ENCODE measurements at regions not wholly inside any gene's neighbourhood (a gene's known extent, or its start where the extent isn't known, plus 50 kb on each side); places are given as distances from the start of the nearest gene placed in this dataset.
"Not testable (repeated sequence)": the region's sequence is repeated elsewhere in the genome, so short reads cannot be mapped to it uniquely, and the experiment has no call there.

DNA sequence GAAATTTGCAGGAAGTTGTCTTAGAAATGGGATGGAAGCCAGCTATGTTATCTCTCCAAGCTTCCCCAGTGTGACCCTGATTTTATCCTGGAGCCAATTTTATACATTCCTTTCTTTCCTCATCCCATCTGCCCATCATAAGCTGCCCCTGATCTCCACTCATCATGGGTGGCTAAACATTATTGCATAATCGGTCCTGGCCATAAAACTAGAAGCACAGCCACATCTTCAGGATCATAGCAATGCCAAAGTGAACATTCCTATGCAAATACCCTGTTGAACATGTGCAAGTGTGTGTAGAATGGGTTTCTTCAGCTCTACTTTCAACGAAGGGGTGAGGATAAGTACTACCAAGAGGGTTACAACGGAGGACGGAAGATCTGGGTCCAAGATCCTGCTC lies 50.6 kb upstream of the COG2 start:
- DNase-seq (ENCODE audit: low read depth): no peak

DNA sequence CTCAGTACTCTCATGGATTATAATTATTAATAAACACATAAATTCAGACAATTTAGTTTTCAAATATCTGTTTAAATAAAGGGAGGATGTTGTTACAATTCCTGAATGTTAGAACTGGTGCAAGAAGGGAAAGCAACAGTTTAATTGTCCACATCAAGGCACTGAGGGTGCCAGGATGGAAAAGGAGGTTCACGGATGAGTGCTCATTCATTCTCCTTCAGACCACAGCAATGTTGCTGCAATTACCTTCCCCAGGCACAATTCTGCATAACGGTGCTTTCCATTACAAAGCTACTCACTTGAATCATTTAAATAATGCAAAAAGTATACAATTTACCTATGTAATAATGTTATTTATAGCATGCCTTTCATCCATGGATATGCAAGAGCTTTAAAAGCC lies 52.3 kb upstream of the COG2 start:
- no peak for DNase-seq (ENCODE audit: low read depth)

DNA sequence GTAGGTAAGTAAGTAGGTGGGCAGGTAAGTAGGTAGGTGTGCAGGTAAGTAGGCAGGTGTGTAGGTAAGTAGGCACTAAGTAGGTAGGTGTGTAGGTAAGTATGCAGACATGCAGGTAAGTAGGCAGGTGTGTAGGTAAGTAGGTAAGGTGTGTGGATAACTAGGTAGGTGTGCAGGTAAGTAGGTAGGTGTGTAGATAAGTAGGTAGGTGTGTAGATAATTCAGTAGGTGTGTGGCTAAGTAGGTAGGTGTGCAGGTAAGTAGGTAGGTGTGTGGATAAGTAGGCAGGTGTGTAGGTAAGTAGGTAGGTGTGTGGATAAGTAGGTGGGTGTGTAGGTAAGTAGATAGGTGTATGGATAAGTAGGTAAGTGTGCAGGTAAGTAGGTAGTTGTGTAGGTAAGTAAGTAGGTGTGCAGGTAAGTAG lies 53.9 kb upstream of the COG2 start:
- DNase-seq (ENCODE audit: low read depth): no peak

DNA sequence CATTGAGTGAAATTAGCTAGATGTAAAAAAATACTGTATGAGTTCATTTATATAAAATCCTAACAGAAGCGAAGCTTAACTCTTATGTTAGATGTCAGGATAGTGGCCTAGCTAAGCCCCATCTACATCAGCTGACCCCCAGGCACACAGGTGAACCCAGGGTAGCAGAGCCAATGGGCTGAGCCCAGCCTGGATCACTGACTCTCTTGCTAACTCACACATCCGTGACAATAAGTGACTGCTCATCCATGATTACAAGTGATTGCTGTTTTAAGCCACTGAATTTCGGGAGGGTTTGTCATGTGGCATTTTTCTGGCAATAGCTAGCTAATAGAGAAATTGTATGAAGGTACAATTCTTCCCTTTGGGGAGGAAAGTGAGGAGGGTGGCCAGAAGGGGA lies 55.2 kb upstream of the COG2 start:
- no peak for DNase-seq (ENCODE audit: low read depth)

DNA sequence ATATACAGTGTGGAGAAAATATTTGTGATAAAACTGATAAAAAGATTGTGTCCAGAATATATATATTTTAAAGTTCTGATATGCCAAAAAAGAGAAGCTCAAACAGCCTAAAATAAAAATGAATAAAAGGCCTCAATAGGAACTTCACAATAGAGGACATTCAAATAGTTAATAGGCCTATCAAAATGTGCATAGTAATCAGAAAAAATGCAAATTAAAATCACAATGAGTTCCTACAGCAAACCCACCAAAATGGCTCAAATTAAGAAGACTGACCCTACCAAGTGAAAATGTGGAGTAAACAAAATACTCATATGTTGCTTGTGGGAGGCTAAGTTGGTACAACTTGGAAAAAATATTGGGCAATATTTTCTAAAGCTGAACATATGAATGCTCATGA lies 57.6 kb upstream of the COG2 start:
- no peak for DNase-seq (ENCODE audit: low read depth)

DNA sequence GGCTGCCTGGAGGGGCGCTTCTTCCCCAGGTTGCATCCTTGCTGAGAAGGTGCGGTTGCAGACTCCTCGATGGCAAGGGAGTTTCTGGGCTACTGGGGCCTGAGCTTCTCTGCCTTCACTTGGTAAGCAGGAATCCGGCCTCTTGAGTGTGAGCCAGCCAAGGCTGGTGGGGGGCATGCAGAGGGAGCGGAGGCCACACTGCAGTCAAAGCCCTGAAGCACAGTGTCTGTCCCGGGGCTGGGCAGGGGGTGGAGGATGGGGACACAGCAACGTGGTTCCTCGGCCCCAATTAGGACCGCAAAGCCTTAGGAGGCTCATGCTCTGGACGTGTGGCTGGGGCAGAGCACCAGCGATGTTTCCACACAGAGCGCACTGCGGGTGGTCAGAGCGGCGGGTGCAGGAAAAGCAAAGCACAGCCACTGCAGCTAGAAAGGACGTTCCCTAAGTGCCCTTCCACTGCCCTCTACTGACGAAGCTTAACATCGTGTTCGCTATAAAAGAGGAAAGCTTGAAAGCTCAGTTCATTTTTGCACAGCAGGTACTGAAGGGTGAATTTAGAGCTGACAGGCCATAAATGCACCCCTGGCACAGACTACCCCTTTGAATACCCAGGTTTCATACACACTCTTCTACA lies 60.7 kb upstream of the COG2 start:
- no peak for DNase-seq (ENCODE audit: low read depth)

DNA sequence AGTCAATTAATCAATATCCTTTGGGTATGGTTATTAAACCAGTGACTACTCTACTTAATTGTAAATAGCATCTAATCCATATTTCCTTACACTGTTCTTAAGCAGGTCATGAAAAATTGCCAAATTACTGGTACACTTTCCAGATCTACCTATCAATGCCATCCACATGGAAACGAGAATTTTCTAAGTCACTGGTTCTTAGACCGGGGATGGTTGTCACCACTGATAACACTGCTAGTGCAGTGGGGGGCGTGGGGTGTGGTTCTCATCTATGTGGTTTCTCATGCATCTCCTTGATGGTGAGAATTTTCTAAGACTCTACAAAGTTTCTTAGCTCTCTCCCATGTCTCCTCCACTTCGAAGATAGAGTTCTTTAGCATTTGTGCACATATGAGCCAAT lies 63.7 kb upstream of the COG2 start:
- no peak for DNase-seq (ENCODE audit: low read depth)

DNA sequence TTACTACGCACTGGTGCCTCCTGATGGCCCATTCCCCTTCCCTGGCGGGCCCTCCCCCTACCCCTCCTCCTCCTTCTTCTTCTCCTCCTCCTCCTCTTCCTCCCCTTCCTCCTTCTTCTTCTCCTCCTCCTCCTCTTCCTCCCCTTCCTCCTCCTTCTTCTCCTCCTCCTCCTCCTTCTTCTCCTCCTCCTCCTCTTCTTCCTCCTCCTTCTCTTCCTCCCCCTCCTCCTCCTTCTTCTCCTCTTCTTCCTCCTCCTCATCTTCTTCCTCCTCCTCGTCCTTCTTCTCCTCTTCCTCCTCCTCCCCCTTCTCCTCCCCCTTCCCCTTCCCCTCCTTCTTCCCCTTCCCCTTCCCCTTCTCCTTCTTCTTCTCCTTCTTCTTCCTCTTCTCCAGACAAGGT lies 64.7 kb upstream of the COG2 start:
- DNase-seq (ENCODE audit: low read depth): no peak

DNA sequence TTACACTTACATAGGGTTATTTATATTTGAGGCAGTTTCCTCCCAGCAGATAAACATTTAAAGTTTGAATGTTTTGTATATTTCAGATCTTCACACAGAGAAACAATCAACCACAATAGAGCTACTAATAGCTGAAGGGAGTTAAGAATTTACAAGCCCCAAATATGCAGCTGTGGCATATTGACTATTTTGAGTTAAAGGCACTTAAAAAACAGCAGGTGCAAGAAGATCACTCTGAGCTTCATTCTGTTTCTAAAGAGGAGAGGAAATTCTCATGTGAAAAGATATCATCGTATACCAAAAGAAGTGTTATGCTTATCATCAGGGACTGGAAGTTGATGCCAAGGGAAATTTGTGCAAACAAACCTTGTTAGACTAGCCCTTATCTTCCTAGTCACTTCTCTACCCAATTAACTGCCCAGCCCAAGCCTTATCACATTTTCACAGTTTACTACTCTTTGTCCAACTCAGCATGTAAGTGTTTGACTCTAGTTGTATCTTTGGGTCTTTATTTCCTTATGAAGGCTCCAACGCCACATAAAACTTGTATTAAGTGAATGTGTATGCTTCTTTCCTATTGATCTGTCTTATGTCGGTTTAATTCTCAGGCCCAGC lies 66.3 kb upstream of the COG2 start:
- no peak for DNase-seq (ENCODE audit: low read depth)

DNA sequence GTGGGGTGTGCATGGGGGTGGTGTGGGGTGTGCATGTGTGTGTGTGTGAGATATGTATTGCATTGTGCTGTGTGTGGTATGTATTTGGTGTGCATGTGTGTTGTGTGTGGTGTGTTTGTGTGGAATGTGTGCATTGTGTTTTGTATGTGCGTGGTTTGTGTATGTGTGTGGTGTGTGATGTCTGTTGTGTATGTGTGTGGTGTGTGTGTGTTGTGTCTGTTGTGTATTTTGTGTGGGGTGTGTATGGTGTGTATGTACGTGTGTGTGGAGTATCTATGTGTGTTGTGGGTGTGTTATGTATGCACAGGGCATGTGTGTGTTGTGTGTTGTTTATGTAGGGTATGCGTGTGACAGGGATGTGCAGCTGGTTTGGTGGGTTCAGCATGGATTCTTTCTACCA lies 67.8 kb upstream of the COG2 start:
- DNase-seq (ENCODE audit: low read depth): no peak

DNA sequence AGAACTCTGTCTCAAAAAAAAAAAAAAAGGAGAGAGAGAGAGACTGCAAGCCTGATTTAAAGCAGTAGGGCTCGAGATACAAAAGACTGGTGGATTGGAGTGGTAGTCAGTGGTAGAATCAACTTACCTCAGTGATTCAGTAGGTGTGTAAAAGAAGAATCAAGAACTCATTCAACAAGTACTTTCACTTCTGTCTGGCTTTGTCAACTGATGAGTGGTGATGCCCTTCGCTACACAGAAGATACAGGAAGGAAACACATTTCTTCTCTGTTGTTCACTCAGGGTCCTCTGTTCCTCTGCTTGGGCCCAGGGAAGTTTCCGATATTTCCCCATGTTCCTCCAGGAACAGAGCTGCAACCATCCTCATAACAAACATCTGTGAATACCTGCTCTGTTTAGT lies 68.6 kb upstream of the COG2 start:
- no peak for DNase-seq (ENCODE audit: low read depth)

DNA sequence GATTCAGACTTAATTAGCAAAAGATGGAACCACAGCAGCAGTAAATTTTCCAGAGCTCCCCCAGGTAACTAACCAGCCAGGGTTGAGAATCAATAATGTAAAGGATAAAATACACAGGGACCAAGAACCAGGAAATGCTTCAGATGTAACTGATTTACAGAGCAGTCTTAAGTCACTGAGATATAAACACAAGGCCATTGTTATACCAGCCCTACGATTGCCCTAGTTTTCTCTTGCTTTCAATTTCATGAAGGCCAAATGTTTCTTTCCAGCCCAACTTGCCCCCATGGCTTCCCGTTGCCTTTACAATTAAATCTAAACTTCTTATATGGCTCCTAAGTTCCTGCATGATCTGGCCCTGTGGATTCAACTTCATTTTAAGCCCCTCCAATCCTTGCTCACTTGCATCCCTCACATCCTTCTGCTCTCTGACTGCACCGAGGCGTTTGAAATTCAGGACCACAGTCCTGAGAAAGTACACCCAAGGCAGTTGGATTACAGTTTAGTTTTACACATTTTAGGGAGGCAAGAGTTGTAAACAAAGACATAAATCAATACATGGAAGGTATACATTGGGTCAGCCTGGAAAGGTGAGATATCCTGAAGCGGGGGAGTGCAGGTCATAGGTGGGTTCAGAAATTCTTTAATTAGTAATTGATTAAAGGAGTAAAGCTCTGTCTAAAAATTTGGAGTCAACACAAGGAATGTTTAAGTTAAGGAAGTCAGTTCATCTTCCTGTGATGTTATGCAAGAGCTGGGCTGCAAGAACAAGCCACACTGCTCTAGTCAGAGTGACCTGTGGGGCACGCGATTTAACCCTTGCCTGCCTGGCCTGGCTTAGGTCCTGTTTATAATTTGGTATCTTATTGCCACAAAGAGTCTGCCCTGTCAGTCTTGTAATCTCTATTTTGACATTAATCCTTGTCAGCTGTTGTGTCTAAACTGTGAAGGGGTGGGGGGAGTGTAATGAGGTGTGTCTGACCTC lies 69.9 kb upstream of the COG2 start:
- DNase-seq (ENCODE audit: low read depth): no peak

DNA sequence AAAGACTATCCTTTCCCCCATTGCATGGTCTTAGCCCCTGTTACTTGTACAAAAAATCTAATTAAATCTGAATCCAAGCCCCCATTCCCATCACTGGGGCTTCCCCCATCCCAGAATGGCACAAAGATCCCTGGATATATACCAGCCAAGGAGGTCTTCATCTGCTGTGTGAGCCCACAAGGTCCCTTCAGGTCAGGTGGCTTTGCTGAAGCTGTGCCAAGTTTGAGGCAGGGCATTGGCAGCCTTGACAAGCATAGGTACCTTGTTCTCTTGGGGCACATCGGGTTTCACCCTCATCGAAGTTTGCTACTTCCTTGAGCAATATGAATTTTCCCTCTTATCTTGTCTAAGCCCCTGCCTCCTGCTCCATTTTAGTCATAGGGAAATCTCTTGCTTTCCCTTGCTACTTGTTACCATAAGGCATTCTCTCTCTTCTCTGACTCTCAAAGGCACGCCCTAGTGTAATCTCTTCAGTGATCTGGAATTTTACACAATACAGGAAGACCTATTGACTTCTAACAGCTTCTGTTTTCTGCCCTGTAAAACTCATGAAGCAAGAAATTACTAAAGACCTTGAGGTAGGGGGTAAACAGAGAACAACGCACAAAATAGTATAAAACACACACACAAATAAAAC lies 71.4 kb upstream of the COG2 start:
- DNase-seq (ENCODE audit: low read depth): no peak

DNA sequence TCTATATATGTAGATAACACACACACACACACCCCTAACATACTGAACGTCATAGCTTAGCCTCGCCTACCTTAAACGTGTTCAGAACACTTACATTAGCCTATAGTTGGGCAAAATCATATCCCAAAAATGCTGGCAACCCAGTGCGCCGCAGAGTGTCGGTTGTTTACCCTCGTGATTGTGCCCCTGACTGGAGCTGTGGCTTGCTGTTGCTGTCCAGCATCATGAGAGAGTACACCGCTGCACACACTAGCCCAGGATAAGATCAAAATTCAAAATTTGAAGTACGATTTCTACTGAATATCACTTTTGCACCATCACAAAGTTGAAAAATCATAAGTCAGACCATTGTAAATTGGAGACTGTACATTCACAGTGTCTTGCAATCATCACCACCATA lies 73.1 kb upstream of the COG2 start:
- DNase-seq (ENCODE audit: low read depth): no peak

DNA sequence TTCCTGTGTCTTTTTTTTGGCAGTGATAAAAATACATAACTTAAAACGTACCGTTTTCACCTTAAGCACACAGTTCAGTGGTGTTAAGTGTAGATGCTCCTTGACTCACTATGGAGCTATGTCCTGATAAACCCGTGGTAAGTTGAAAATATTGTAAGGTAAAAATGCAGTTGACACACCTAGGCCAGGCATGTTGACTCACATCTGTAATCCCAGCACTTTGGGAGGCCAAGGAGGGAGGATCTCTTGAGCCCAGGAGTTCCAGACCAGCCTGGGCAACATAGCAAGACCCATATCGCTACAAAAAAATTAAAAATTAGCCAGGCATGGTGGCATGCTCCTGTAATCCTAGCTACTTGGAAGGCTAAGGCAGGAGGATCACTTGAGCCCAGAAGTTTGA lies 73.6 kb upstream of the COG2 start:
- no peak for DNase-seq (ENCODE audit: low read depth)

DNA sequence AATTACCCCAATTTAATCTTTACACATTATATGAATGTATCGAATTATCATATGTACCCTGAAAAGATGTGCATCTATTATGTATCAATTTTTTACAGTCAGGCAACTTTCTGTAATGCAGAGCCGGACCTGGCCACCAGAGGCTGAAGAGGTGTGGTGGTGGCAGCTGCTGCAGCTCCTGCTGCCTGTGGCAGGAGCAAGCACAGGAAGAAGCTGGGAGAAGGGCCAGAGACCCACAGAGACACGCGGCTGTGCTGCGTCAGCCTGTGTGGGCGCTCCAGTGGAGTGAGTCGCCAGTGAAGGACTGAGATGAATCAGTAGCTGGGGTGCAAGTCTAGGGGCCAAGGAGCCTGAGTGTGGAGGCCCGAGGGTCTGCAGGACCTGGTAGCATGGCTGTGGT lies 74.3 kb upstream of the COG2 start:
- DNase-seq (ENCODE audit: low read depth): no peak

DNA sequence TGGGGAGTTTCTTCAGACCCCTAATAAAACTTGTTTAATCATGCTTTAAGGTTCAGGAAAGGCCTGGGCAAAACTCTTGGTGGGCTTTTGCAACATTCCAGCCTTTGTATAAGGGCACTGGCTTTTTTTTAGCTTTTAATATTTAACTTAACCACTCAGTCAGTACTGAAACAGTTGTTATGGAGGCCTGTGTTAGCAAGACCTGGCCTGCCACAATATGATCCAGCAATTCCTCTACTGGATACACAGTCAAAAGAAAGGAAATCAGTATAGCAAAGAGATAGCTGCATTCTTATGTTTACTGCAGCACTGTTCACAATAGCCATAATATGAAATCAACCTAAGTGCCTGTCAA lies 75.1 kb upstream of the COG2 start:
- no peak for DNase-seq (ENCODE audit: low read depth)

DNA sequence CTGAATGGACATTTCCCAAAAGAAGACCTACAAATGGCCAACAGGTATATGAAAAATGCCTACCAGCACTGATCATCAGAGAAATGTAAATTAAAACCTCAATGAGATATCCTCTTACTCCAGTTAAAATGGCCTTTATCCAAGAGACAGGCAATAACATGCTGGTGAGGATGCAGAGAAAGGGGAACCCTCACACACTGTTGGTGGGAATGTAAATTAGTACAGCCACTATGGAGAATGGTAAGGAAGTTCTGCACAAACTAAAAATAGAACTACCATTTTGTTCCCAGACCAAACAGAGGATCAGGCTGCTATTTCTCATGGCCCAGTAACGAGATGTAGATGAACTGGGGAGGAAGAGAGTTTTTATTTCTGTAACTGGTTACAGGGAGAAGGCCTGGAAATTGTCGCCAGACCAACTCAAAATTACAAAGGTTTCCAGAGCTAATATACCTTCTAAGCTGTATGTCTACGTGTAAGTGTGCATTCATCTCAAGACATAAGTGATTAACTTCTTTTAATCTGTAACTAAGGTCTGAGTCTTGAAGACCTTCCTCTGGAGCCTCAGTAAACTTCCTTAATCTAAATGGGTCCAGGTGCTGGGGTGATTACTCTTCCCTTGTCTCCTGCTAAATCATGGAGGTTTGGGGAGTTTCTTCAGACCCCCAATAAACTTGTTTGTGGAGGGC lies 75.6 kb upstream of the COG2 start:
- DNase-seq (ENCODE audit: low read depth): not testable (repeated sequence)

DNA sequence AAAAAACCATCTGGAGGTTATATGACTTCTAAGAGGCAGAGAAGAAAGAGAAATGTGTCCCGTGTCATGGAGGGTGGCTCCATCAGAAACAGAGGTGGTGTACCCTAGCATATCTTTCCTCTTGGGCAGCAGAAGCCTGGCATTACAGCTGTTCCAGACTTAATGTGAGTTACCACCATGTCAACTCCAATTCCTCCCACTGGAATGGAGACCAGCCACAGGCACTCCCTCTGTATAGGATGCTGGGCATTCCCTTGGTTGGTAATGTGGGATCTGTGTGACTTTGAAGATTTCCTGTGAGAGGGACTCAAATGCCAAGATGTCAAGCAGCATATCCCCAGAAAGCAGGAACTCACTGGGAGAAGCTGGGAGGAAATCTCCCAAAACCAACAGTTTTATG lies 77.1 kb upstream of the COG2 start:
- DNase-seq (ENCODE audit: low read depth): no peak

DNA sequence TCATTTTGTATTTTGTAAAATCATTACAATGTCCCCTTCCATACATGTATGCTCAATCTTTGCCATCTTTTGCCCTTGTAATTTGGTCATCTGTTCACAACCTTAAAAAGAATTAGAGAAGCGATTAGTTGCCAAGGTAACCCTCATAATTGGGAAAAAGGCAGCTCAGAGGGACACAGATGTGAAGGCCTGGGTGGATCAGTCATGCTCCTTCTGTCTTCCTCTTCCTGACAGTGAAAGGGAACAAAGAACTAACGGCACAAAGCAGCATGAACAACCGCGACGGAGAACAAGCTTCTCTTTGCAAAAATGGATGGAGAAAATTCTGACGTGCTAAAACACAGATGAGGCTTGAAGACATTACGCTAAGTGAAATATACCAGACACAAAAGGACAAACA lies 78.7 kb upstream of the COG2 start:
- no peak for DNase-seq (ENCODE audit: low read depth)

DNA sequence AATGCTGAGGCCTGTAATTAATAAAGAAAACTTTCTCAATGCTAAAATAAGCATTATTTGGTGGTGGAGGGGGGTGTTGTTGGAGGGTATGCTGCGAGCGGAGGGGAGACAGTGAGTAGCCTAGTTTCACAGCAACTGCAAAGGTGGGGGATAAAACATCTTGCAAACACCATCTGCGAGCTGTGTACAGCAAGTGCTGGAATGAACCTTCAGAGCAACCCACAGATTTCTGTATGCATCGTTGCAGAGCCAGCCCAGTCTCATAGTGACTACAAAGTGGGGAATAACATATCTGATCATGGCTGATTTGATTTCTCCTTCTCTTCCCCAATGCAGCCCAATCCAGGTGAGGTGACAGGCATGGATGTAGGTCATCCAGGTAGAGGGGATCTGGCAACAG lies 80.7 kb upstream of the COG2 start:
- no peak for DNase-seq (ENCODE audit: low read depth)

DNA sequence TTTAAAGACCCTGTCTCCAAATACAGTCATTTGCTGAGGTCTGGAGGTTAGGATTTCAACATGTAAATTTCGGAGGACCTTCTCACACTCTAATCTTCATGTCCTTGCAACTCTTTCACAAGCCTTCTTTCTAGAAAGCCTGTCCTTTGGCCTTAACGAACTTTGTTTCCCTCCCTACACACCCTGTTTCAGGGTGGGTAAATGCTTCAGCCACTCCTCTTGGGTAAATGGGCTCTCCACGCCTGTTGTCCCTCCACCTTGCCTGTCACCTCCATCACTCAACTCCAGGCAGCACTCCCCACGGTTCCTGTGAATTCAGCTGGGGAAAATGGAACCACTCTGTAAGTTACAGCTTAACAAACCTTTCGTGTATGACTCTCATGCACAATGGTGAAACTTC lies 84.0 kb upstream of the COG2 start:
- no peak for DNase-seq (ENCODE audit: low read depth)

Data from fibroblast of the conjunctiva (primary cell).